ENCODE measurements at regions not wholly inside any gene's neighbourhood (a gene's known extent, or its start where the extent isn't known, plus 50 kb on each side); places are given as distances from the start of the nearest gene placed in this dataset.

DNA sequence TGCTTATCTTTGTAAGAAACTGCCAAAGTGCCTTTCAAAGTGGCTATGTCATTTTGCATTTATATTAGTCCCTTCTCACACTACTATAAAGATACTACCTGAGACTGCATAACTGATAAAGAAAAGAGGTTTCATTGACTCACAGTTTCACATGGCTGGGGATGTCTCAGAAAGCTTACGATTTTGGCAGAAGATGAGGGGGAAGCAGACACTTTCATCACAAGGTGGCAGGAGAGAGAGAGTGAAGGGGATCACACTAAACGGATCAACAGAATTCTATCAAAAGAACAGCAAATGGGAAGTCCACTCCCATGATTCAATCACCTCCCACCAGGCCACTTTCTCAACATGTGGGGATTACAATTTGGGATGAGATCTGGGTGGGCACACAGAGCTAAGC is 1352.0 kb upstream of the B3GALT2 start:
- DNase-seq: no peak

DNA sequence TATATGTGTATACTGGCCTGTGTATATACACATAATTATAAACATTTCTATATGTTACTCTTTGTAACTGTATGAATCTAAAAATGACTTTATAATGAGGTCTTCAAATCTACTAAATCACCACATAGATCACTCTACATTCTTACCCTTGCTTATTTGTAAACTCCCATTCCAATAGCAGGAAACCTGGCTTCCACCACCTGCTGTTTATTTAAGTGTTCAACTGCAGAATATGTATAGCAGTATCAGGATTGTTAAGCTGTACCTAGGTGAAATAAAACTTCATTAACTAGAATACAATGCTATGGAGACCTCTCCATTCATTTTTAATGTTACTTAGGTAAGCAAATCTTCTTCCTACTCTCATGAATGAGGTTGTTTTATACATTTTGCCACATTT is 1351.1 kb upstream of the B3GALT2 start:
- no peak for DNase-seq

DNA sequence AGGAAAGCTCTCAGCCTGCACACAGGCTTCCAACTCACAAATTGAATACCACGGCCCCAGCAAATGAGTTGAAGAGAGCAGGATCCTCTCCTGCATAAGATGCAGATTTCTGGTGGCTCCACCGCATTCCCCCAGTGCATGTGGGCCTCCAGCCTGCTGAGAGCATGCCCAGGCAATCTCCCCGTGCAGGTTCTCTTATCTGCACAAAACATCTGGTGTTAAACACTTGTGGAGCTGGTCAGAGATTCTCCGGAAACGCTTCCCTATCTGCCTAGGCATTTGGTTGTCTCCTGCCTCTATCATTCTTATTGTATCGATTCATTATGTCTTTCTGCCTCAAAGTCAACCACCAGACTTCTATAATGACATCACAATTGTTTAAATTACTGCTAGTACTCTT is 1349.0 kb upstream of the B3GALT2 start:
- DNase-seq: no peak

DNA sequence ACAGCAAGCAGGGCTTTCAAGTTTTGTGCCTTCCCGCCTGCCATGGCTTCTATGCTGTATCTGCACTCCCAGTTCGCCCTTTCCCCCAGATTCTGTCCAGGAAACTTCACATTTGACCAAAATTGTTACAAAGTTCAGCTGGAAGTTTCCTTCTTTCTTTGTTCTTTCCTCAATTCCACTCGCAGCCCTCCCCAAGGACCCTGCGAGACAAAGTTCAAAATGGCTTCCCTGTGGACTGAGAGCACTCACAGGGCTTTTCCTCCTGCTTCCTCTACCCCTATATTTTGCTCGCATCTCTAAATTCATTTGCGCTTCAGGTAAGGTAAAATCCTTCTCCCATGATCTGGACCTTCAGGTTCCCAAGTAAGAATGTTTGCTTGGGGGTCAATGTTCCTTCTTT is 1348.4 kb upstream of the B3GALT2 start:
- no peak for DNase-seq

DNA sequence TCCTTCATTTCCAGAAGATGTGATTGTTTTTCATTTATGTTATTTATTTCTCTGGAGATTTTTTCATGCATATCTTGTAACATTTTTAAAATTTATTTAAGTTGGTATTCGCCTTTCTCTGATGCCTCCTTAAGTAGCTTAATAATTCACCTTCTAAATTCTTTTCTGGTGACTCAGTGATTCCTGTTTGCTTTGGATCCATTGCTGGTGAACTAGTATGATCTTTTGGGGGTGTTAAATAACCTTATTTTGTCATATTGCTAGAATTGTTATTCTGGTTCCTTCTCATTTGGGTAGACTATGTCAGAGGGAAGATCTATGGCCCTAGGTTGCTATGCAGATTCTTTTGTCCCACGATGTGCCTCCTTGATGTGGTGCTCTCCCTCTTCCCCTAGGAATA is 1347.2 kb upstream of the B3GALT2 start:
- DNase-seq: no peak

DNA sequence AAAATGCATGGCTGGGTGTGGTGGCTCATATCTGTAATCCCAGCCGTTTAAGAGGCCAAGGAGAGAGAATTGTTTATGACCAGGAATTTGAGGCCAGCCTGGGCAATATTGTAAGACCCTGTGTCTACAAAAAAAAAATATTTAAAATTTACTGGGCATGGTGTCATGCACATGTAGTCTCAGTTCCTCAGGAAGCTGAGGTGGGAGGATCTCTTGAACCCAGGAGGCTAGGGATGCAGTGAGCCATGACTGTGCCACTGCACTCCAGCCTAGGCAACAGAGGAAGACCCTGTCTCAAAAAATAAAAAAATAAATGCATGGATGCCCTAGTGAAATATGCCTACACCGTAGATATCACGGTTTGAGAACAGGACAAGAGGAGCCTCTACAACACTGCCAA is 1331.2 kb upstream of the B3GALT2 start:
- no peak for DNase-seq

DNA sequence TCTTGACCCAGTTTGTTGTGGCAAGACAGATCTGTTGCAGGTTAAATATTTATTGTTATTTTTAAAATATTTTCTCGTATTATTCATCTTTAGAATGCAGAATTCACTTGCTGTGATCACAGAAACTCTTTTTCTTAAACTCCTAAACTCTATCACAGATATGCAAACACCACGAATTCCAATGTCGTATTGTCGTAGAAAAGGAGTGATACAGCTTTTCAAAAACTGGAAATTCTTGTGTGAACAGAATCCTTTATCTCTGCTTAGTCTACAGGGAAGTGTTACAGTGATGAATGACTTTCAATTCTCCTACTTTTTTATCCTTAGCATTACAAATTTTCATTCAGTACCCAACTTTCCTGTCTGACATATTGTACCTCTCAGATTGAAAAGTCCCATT is 1329.5 kb upstream of the B3GALT2 start:
- no peak for DNase-seq

DNA sequence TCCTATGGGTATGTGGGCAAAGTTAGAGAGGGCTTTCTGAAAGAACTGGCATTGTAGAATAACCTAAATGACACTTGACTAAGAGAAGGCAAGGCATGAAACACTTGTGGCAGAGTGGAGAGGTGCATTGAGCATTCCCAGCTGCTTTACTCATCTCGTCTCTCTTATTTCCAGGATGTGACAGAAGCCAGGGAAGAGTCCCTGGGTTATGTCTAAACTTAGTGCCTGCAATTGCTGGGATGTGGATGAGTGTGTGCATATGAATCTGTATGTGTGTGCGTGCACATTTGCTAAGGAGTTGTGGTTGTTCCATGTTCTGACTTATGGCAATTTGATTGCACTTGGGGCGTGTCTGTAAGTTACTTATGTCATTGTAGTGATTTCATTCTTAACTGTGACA is 1326.5 kb upstream of the B3GALT2 start:
- no peak for DNase-seq

DNA sequence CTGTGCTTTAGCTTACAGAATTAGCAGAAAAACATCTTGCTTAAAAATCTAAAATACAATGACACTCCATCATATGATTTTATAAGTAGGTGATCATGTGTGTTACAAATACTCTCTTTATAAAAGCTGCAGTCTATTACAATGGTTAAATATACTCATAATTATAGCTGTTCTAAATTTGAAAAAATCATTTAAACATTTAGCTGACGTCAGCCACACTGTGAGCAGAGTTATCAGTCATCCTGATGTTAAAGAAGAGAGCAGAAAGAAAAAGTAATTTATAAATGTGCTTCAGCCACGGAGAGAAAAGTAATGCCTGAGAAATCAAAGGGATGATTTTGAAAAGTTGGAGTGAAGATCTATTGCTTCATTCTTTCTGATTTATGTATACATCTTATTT is 1325.9 kb upstream of the B3GALT2 start:
- no peak for DNase-seq

DNA sequence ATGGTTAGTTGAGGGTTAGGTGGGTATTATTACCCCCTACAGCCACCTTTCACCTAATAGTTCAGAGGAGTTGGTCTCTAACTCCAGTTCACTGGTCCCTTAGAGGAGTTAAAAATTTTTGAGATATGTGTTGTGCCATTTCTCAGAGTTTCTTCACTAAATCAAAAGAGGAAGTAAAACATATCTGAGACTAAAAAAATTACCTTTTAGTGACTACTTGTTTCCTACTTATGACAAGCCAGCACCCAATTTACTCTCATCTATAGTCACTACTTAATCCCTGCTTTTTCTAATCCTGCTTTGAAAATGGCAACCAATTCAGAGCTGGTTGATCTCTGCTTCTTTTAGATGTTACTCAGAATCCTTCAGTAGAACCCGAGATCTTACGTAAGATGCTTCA is 1316.8 kb upstream of the B3GALT2 start:
- DNase-seq: no peak

DNA sequence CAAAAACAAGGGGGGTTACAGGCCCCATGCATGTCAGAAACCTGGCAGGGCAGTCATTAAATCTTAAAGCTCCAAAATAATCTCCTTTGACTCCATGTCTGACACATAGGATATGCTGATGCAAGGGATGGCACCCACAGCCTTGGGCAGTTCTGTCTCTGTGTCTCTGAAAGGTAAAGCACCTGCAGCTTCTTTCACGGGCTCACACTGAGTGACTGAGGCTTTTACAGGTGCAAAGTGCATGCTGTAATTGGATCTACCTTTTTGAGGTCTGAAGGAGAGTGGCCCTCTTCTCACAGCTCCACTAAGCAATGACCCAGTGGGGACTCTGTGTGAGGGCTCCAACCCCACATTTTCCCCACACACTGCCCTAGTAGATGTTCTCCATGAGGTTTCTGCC is 1309.0 kb upstream of the B3GALT2 start:
- no peak for DNase-seq

DNA sequence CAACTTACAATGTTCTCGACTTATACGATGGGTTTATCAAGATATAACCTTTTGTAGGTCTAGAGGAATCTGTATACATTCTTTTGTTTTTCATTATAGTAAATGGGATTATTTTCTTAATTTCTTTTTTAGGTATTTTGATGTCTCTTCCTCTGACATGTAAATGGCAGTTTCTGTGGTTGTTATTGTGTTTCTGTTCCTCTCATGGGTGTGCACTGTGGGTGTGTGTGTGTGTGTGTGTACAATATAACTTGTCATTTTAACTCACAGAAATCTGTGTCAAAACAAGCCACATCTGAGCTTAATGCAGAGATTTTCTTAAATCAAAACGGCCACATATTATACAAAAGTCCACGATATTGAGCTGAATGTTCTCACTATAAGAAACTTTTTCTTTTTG is 1300.8 kb upstream of the B3GALT2 start:
- DNase-seq: no peak

DNA sequence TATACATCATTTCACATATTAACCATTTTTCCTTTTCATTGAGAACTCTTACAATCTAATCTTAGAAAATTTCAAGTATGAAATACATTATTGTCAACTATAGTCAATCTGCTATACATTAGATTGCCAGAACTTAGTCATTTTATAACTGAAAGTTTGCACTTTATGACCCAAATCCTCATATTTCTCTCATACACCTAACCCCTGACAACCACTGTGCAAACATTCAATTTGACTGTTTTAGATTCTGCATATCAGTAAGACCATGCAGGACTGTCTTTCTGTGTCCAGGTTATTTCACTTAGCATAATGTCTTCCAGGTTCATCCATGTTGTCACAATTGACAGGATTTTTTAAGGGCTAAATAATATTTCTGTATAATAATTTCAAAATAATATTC is 1299.0 kb upstream of the B3GALT2 start:
- no peak for DNase-seq

DNA sequence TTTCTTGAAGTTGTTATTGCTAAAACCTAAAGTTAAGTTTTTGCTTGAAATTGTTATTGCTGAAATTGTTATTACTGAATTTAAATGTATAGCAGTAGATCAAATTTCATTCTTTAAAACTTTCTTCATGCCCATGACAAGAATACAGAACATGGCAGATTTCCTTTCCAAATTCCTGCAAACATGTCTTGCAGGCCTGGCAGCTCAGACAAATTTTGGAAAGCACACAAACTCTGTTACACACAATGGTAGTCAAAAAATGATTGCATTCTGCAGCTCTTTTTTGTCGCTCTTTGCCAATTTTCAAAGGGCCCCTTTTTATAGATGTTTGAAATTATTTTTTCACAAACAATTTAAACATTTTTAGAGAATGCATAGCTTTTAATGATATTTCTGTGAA is 1292.3 kb upstream of the B3GALT2 start:
- no peak for DNase-seq

DNA sequence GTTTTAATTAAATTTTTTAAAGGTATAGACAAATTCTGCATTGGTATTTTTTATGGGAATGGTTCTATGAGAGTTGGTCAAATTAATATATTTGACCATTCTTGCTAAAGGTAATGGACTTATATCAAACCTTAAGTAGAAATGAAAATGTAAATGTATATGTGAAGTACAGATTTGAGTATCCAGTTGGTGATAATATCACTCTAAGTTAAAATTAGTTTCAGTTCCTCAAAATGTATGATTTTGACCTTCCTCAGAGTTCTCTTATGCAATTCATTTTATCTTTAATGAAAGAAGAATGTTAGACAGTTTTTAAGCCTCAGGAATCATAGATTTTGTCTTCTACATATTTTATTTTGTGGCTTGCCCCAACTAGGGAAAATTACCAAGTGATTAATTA is 1291.5 kb upstream of the B3GALT2 start:
- DNase-seq: no peak

DNA sequence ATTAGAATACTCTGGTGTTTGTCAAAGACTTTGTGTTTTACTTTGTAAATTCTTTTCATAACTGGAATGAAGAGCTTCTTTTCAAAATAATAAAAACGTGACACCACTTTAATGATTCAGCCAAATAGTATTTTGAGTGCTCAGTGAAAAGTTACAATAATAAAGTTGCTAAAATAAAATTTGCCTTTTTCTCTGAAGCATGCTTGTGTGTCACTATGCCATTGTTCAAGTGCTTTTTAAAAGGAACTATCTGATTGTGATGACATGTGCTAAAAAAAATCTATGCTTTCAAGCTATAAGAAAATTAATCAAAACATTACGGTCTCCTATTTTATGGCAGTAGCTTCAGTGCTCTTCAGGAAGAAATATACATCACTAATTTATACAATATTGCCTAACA is 1290.5 kb upstream of the B3GALT2 start:
- no peak for DNase-seq

DNA sequence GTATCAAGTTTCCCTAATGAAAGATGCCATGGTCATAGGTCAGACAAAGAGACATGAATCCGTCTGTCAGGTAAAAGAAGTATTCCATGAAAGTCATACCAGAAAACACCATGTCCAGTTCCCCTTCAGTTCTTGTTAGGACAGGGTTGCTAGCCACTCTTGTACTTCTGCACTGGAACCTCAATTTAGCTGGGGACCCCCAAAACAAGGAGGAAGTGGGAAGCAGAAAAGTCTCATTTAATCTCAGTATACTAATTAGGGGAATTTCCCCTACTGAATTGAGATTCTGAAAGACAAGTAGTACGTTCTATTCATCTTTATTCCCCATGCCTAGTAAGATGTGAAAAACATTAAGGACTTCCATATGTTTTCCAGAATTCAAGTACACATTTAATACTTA is 1289.9 kb upstream of the B3GALT2 start:
- no peak for DNase-seq

DNA sequence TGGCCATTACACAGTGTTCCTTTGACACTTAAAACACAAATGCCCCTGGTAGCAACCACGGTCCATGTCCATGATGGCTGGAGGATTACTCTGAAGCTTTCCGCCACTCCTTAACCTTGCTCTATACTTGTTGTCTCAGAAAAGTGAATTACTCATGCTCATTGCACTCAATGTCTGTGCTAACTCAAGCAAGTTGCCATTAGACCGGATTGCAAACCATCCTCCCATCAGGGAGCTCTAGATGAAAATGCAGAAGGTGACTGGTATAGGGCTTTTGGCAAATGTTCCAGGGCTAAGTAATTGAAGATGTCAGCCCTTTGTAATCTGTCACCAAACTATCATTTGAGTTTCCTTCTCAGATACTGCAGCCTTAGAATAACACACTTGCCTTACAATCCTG is 1288.3 kb upstream of the B3GALT2 start:
- DNase-seq: no peak

DNA sequence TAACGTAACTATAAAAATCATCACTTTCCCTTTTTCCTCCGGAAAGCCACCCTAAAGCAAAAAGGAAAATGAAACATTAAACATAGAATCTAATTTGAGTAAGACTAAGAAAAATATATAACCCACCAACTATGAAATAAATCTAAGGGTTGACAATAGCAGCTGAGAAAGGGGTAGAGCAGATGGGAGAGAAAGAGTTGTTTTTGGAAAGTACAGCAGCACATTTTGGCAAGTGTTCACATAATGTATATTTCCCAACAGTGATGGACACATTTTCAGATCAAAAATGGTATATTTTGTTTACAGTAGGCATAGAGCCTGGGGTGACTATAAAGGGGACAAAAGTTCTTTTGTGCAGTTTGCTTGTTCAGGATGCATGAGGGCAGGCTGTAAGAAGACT is 1287.4 kb upstream of the B3GALT2 start:
- no peak for DNase-seq

DNA sequence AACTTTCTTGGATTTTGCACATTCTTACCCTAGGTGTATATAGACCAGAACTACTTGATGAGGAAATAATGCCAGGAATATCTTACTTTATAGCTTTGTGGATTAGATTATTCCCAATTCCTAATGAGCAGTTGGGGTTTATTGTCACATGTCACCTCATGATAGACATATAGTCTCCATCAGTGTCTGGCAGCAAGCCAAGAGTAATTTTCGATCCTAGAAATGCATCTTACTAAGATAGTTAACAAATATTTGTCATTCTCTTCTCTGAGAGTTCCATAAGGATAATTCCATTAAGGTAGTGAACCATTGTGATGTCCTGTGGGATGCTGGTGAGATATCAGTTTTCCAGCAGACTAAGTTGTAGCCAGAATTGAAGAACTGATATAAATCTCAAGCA is 1282.9 kb upstream of the B3GALT2 start:
- DNase-seq: no peak

DNA sequence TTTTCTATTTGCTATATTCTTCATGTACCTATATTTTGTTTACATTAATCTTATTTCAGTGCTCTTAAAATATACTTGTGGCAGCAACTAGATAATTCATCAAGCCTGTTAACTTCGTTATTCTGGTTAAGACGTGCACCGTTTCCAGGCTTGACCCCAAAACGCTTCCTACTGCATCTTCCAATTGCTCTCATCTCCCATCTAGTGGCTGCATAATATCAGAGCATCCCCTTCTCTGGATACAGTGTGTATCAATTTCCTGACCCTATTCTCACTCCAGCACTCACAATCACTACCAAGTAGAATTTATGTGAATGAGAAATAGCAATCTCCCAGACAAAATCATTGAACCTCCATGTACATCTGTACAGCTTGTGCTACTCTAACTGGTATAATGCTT is 1280.3 kb upstream of the B3GALT2 start:
- no peak for DNase-seq

DNA sequence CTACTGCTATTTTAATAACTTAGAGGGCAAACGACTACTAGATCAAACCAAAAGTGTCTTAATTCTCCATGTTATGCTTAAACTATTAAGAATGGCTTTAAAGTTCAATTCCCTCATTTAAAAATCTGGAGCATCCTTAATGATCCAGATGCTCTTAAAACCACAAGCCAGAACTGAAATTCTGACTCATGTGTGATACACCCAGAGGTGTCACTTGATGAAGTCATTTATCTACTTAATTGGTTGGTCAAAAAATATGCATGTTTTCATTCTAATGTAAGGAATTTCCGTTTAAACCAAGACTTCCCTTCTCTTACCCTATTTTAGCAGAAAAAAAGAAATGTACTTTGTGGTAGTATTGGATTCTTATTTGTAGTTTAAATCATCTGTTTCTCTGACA is 1261.2 kb upstream of the B3GALT2 start:
- DNase-seq: no peak

DNA sequence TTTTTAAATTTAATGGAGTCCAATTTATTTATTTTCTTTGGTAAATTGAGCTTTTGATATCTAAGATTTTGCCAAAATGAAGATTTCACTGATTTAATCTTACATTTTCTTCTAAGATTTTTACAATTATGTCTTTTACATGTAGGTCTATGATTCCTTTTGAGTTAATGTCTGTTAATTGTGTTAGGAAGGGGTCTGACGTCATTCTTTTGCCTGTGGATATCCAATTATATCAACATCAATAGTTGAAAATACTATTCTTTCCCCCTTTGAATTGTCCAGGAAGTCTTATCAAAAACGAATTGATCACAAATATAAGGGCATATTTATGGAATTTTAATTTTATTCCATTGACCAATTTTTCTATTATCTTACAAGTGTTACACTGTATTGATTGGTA is 1258.8 kb upstream of the B3GALT2 start:
- DNase-seq: no peak

DNA sequence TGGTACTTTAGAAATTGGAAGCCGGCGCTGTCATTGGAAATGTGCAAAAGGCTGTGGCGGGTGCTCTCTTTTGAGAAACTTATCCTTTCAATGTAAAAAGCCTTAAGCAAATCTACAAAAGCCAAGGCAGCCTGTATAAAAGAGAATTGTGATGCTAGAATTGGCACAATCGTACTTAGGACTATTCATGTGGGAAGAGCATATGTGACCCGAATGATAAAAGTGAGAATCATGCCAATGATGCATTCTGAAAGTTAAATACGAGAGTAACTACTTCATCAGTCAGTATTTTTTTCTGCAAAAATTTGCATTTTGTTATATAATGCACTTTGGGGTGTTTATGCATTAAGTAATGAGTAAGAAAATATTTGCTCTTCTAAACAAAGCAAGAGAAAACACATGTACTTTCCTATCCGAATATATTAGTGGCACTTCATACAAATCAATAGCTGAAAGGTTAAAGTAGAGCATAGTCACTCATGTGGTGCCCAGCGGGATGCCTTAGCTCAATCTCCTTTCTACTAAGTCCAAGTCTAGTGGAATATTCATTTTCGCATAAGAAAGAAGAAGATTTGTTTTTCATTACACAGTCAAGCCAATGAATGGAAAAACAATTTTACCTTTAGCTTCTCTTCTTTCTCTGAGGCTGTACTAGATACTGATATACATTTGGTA is 1256.6 kb upstream of the B3GALT2 start:
- no peak for DNase-seq

DNA sequence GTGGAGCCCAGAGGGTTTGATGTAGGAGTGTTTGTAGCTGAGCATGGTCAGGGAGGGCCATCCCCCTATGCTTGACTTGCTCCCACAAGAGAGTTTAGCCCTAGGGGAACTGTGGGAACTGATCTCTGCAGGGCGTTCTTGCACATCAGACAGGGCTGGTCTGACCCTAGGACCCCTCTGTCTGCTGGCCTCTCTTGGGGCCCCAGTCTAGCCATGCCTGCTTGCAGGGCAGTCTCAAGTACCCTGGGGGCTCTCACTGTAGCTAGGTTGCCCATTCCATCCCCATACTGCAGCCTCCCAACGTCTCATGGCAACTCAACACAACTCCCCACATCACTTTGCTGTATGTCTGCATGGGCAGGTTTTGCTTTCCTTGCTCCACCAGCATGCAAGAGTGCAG is 1250.7 kb upstream of the B3GALT2 start:
- DNase-seq: no peak
